GM19463 (cell line): ENCODE measurements at regions not wholly inside any gene's neighbourhood (a gene's known extent, or its start where the extent isn't known, plus 50 kb on each side); places are given as distances from the start of the nearest gene placed in this dataset.
A peak's percentile ranks its signal among the peaks of the same experiment; 100 is the strongest.

Experiments
- ATAC-seq: cut with Tn5 transposase; IDR thresholded peaks from one replicate; pipeline ENCODE4 v1.9.1; 2021; ENCODE audit warnings: mild to moderate bottlenecking, moderate library complexity; ENCODE audit not compliant: unreplicated experiment

DNA sequence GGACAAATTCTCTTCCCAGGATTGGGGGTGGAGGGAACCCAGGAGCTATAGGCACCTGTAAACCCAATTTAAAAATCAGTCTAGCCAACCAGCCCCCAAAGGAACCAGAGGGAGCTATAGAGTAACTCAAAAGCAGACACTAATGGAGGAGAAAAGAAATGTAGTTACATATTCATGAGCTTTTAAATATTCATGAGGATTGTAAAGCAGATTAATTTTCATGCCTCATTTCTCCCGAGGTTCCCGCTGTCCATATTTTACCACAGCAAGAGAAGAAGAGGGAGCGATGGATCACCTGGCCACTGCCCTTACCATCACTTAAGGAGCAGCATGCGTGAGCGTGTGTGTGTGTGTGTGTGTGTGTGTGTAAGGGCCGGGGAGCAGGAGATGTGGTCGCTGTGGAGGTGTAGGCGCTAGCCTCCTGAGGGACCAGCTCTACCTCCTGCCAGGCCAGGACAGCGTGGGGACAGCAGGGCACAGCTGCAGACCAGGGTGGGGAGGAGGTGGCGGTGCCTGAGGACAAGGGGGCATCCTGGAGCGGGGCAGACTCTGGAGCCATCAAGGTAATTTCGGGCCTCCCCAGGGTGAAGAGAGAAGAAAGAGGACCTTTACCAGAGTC lies 100.7 kb upstream of the THY1 start:
- no peak for ATAC-seq

DNA sequence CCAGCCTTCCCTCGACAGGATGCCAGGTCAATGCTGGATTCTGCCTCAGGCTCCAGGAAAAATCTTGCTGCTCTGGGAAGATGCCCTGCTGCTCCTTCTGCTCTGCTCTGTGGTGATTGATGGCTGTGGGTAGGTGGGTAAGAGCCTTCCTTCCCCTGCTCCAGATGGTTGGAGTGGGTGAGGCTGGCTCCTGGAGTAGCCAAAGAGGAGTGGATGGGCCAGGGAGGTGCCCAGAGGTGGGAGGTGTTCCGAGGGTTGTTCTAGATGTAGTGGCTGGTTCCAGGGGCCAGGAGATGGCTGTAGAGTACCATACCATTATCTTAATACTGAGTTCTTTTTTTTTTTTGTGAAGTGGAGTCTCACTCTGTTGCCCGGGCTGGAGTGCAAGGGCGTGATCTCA lies 99.6 kb upstream of the THY1 start:
- no peak for ATAC-seq

DNA sequence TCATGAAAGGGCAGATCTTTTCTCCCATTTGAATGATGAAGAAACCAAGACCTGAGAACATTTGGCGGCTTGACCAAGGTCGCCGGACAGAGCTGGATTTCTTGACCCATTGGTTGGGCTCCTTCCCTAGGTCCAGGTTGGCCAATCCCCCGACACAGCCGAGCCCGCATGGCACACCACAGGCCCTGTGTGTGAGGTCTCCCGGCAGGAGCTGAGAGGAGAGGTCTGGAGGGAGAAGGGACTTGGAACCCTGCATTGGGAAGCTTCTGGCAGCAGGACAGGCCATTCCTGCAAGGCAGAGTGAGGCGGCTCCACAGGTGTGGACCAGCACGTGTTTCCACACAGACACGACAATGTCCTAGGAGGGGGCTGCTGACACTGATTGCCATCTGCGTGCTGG lies 98.6 kb upstream of the THY1 start:
- no peak for ATAC-seq

DNA sequence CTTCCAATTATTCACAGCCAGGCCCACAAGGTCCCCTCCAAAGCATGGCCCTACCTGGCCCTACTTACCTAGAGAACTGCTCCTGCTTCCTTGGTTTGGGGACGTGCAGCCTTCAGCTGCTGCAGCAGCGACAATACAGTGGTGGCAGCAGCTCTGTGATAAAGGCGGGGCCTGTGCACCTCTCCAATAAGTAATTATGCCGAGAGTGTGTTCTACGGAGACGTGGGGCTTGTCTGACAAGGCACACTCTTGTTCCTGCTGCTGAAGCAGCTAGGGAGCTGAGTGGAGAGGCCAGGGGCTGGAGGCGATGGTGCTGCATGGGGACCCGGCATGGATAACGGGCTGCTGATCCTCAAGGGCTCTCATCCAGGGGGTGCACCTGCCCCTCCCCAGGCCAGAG lies 98.0 kb upstream of the THY1 start:
- no peak for ATAC-seq

DNA sequence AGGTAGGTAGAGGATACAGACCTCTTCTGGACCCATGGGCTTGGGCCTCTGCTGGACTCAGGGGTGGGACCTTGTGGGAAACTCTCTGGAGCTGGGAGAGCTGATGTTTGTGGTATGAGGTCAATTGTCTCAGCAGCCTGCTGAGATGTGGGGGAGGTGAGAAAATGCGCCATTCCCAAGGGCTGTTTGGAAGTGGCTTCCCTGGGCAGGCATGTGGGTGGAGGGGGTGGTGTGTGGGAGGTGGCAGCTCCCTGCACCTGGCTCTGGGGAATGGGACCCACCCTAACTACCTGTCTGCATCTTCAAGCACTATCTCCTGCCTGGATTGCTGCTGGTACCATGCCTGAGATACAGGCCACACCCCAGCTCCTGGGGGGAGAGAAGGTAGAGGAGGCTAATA lies 97.4 kb upstream of the THY1 start:
- no peak for ATAC-seq

DNA sequence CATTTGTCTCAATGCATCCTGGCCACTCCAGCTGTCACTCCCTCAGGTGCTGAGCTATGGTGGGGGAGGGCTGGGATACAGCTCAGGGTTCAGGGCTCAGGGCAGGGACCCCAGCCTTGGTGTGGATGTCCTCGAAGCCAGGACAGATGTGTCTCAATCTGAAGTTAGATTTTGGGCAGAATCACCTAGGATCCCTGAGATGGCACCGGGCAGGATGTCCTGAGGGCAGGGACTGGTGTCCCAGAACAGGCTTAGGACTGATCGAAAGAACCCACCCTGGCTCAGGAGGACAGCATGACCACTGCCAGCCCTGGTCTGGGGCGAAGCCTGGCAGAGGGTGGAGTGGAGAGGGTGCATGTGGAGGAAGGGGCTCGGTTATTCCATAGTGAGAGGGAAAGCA lies 96.8 kb upstream of the THY1 start:
- no peak for ATAC-seq

DNA sequence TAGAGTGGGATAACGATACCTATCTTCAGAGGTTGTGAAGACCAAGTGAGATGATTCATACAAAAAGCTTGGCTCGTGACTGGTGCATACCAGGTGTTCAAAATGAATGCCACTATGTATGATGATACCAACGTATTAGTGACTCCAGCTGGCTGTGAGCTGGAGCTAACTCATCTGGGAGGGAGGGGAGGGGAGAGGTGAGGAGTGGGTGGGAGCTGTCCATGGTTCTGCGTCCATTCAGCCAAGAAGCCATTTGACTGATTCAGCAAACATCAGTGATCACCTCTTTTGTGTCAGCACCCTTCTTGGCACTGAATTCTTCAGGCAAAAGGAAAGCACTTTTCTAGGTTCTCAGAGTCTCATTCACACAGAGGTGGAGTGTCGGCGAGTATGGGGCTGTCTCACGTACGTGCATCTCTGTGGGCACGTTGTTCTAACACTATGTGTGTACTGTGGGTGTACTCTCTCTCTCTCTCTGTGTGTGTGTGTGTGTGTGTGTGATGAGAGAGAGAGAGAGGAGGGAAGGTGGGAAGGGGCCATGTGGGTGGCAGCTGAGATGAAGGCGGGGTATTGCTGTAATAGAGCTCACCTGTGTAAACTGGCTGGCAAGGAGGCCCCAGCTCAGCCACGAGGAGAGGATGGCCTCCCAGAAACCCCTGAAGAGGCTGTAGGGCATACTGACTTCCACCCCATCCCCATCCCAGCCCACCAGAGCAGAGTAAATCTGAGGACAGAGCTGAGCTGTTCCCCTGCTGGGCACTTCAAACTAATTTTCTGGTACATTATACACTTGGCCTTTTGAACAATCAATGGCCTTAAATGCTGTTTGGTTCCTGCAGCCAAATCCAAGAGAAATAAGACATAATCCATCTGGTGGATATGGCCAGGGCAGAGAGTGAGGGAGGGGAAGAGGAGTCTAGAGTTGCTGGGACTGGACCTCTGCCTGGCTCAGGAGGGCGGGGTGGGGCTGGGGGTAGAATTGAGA lies 96.1 kb upstream of the THY1 start:
- ATAC-seq, result no peak

DNA sequence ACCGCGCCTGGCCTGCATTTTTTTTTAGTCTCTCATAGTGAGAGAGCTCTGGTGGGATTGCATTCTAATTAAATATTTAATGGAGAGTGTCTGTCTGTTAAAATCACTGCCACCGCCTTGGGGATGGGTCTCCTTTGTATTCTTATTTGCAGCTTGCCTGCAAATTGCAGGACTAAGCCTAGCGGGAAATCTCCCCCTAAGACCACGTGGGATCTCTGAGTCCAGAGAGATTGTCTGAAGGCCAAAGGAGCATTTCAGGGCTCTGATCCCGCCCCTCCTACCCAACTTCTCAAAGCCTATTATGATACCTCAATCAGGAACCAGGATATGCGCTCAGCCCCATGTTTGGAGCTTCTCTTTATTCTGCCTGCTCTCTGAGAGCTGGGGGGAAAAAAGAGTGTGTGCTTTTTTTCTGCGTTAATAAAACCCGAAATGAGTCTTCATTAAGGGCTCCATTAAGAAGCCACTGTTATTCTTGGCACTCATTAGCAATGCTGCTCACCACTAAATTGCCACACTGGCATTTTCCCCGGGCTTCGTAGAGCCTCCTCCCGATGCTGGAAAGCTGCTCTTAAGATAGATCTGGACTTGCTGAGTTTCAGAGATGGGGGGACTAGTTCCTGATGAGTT lies 92.9 kb upstream of the THY1 start:
- no peak for ATAC-seq

DNA sequence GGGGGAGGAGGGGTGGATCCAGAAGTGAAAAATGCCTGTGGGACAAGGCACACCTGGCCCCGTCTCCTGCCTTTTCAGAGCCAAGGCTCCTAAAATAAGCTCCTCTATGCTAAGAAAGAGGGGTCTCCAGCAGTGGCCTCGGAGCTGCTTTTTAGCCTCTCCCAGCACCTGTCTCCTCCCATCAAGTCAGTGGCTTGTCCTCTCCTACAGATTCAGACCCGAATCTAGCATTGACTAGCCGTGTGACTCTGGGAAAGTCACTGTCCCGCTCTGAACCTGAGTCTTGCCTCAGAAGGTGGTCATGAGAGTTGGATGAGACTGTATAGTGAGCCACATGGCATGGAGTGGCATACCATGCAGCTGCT lies 90.8 kb upstream of the THY1 start:
- ATAC-seq, result no peak

DNA sequence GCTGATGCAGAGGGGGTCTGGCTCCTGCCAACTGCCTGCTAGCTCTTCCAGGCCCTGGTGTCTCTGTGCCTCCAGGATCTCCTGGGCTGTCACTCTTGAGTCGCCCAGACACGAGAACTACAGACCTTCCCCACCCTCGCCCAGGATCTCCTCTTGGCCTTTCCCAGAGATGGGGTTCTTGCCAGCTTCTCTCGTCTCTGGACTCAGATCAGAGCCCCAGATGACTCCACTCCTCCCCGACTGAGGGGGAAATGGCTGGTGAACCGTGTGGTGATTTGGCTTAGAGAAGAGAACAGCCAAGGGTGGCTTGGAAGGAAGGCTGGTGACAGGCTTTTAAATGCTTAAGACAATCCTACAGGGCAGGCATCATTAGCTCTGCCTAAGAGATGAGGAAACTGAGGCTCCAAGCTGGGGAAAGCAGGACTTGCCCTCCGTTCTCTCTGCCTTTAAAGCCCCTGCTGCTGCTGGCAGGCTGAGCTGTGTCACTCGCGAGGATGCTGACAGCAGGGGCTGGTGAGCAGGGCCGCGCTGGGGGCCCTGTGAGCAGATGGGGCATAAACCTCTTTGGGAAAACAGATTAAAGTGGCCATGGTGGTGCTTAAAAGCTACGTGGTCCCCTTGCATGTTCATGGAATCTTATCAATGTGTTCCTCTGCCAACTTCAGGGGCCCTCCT lies 90.3 kb upstream of the THY1 start:
- ATAC-seq, result no peak

DNA sequence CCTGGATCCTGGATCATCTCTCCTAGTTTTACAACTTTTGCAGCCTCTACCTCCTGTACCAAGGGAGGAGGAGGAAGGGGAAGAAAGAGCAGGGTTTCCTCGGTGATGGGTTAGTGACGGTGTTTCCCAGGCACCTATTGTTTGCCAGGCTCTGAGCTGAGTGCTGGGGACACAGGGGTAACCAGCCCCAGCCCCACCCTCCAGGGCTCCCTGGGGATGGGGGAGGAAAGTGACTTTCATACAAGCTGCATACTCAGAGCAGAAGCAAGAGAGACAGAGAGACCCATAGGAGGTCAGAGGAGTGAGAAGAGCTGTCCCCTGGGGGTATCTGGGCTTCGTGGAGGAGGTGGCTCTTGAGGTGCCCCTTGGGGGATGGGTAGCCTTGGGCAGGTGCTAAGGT lies 89.4 kb upstream of the THY1 start:
- ATAC-seq, result peak; percentile 59

DNA sequence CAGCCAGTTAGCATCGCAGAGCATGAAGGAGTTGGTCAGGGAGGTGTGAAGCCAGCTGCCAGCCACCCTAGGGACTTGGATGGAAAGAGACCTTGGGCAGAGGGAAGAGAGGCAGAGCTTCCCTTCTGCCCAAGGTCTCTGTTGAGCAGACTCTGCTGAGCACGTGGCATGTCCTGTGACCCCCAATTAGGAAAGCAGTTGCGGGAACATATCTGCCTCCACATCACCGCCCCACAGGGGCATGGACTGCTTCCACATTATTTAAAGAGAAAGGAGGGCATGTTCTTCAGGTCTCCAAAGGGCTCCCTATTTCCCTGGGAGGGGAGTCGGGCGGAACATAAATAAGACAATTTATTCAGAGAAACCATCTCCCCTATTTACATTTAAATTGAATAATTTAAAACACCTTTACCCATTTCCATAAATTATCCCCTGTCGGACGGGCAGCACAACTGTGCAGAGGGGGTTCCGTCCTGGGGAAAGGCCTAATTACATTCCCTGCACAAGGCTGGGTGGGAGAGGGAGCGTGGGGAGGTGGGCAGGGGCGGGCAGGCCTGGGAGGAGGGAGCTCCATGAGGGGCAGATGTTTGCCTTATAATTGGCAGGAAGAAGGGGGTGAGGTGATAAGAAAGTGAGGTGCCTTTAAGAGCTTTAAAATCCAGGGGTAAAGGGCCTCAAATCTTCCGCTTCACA lies 88.8 kb upstream of the THY1 start:
- ATAC-seq, result no peak

DNA sequence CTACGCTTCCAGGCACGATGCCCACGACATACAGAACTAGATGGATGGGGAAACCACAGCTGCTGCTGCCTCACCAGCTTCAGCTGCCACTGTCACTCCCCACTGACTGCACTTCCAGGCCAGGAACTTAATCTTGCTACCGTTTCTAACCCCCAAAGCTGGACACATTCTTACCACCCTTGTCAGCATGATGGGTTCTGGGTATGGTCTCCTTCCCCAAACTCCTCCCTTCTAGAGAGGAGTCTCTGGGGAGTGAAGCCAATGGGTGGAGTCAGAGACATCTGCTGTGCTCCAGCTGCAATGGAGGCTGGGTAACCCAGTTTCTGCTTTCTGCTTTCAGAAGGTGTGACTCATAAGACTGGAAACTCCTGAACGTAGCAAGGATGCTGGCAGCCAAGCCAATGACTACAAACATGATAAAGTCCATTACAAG lies 87.0 kb upstream of the THY1 start:
- peak; percentile 75 for ATAC-seq

DNA sequence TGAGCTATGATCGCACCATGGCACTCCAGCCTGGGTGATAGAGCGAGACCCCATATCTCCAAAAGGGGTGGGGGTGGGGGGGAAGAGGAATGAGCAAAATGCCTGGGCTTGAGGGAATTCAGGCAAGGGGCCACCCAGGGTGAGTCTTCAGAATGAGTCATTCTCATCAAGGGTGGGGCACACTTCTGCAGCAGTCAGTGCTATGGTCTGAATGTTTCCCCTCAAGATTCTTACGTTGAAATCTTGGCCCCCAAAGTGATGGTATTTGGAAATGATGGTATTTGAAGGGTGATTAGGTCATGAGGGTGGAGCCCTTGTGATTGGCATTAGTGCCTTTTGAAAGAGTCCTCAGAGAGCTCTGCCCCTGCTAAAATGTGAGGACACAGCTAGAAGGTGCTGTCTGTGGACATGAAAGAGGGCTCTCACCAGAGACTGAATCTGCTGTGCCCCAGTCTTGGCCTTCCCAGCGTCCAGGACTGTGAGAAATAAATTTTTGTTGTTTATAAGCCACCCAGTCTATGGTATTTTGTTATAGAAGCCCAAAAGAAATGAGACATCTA lies 86.4 kb upstream of the THY1 start:
- no peak for ATAC-seq

DNA sequence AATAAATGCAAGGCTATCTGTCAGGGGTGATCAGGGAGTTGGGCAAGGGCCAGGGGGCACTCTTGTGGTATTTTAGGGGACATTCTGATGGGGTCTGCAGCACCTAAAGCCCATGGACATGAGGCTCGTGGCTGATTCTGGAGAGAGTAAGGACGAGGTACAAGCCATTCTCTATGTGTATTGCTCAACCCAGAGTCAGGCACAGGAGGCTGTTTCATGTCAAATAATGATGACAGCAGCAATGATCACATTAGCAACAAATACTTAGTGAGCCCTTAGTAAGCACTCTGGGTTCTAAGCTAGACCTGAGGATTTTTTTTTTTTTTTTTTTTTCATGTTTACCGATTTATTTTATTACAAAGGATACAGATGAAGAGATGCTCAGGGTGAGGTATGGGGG lies 83.5 kb upstream of the THY1 start:
- no peak for ATAC-seq

DNA sequence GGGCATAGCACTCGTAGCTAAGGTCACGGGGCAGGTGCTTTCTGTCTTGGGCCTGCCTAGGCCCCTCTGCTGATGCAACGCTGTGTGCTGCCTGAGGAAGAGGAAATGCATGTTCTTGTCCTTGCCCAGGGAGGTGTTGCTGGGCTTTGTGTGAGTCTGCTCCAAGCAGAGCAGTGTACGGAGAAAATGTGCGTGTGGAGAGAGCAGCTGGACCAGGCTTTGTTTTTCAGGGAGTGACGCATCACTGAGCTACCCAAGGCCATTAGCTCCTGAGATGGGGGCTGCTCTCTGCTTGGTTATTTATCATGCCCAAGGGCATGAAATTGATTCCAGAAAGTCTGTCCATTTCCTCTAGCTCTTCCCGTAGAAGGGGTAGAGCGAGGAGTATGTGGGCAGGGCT lies 82.9 kb upstream of the THY1 start:
- no peak for ATAC-seq

DNA sequence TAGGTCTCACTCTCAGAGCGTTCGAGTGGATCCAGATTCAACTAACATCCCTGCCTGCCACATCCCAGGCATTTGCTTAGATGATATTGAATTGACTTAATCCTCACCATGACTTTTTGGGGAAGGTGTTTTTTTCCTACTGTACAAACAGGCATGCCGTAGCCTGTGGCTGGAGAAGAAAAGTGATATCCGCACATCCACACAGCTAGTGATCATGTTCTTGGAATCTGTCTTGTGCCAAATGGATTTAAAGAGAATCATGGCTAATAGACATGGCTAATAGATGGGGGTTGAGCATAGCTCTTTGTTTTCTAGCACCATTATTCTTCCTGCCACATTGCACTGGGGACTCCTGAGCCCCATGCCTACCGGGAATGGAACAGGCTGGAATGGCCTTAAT lies 82.1 kb upstream of the THY1 start:
- ATAC-seq, result no peak

DNA sequence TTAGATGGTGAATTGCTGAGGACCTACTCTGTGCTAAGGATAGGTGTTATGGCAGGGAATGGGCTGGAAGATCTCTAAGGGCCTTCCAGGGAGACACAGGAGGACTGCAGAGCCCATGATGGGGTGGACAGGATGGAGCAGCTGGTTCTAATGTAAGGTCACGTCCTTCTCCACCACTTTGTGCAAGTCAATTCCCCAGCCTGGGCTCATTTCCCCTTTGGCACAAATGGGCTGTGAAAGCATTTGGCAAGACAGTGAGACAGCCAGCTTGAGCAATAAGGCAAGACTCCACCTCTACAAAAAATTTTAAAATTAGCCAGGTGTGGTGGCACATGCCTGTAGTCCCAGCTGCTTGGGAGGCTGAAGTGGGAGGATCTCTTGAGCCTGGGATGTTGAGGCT lies 81.4 kb upstream of the THY1 start:
- ATAC-seq, result no peak

DNA sequence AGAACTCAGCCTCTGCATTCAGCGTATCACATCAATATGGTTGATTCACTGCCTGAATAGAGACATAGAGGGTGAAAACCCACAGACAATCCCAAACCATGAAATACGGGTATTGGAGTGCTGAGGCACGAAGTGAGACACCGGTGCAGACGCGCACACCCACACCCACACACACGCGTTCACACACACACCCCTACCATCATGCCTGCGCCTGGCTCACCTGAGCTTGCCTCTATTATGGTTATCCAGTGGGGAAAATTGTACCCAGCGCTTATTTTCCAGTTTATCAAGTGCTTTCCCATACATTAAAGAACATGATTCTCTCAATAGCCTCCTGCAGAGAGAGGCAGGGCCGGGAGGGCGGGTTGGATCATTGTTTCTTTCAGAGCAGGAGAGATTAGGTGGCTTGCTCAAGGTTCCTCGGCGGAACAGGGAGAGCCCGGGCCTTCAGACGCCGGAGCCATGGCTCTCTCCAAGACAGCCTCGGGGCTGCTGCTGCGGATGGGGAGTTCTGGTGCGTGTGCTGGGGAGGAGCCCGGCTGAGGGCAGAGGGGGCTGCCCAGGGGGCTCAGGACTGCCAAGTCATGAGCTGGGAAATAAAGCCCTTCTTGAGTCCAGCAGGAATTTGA lies 78.9 kb upstream of the THY1 start:
- ATAC-seq, result no peak

DNA sequence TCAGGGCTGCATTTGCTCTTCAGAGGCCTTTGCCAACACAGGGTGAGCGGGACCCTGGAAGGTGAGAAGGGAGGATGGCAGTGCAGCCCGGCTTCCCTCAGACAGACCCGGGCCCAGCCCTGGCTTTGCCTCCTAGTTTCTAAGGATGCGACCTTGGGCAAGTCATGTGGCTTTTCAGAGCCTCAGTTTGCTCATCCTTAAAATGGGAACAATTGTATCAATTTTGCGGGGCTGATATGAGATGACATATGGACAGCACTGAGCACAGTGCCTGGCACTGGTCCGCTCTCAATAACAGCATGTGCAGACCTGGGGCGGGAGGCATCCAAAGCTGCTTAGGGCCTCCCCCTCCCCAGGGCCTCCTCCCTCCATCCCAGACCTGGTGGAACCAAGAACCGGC lies 74.7 kb upstream of the THY1 start:
- ATAC-seq, result no peak
